ENCODE measurements at regions not wholly inside any gene's neighbourhood (a gene's known extent, or its start where the extent isn't known, plus 50 kb on each side); places are given as distances from the start of the nearest gene placed in this dataset.
"Not testable (repeated sequence)": the region's sequence is repeated elsewhere in the genome, so short reads cannot be mapped to it uniquely, and the experiment has no call there.

GRCh38 chr15:84393966-84394365, 158.4 kb downstream of the GOLGA6L4 start:
- DNase-seq, result peak in 1 of 2 donors; percentile 26
- 87 to 89% methylated on average over 4 of the region's 5 CpGs for WGBS, 2 donors
- H3K4me3 ChIP-seq (ENCODE audit: low read length in 2 of 2); H3K27ac ChIP-seq (ENCODE audit: low read depth in 1 of 2, low read length in 2 of 2); ATAC-seq (ENCODE audit: low FRiP score); intact Hi-C loops (cut with DNase I); H3K4me1 ChIP-seq (ENCODE audit: control insufficient read depth in 1 of 2, insufficient read depth in 2 of 2, low read length in 2 of 2); H3K27me3 ChIP-seq (ENCODE audit: control insufficient read depth in 1 of 2, insufficient read depth in 2 of 2, low read length in 1 of 2); H3K9me3 ChIP-seq (ENCODE audit: control insufficient read depth, low read length); H3K36me3 ChIP-seq (ENCODE audit: control insufficient read depth in 1 of 2, insufficient read depth in 2 of 2, low read length in 1 of 2): not testable (repeated sequence)

- H3K27me3 ChIP-seq (ENCODE audit: control insufficient read depth in 1 of 2, insufficient read depth in 2 of 2, low read length in 1 of 2); ATAC-seq (ENCODE audit: low FRiP score); intact Hi-C loops (cut with DNase I); H3K4me3 ChIP-seq (ENCODE audit: low read length in 2 of 2); DNase-seq; H3K4me1 ChIP-seq (ENCODE audit: control insufficient read depth in 1 of 2, insufficient read depth in 2 of 2, low read length in 2 of 2); H3K9me3 ChIP-seq (ENCODE audit: control insufficient read depth, low read length); H3K36me3 ChIP-seq (ENCODE audit: control insufficient read depth in 1 of 2, insufficient read depth in 2 of 2, low read length in 1 of 2); H3K27ac ChIP-seq (ENCODE audit: low read depth in 1 of 2, low read length in 2 of 2): not testable (repeated sequence)
- WGBS, 2 donors, result 85 to 92% methylated on average over 9 to 11 of the region's 11 CpGs
Measured at GRCh38 chr15:84395384-84395783, 159.8 kb downstream of the GOLGA6L4 start.

GRCh38 chr15:84395881-84396280, 160.3 kb downstream of the GOLGA6L4 start:
- H3K27me3 ChIP-seq (ENCODE audit: control insufficient read depth in 1 of 2, insufficient read depth in 2 of 2, low read length in 1 of 2); H3K36me3 ChIP-seq (ENCODE audit: control insufficient read depth in 1 of 2, insufficient read depth in 2 of 2, low read length in 1 of 2); DNase-seq; ATAC-seq (ENCODE audit: low FRiP score); H3K27ac ChIP-seq (ENCODE audit: low read depth in 1 of 2, low read length in 2 of 2); intact Hi-C loops (cut with DNase I); H3K9me3 ChIP-seq (ENCODE audit: control insufficient read depth, low read length); H3K4me1 ChIP-seq (ENCODE audit: control insufficient read depth in 1 of 2, insufficient read depth in 2 of 2, low read length in 2 of 2); H3K4me3 ChIP-seq (ENCODE audit: low read length in 2 of 2): not testable (repeated sequence)
- 72 to 84% methylated on average over 6 of the region's 6 CpGs for WGBS, 2 donors

- H3K9me3 ChIP-seq (ENCODE audit: control insufficient read depth, low read length); H3K27me3 ChIP-seq (ENCODE audit: control insufficient read depth in 1 of 2, insufficient read depth in 2 of 2, low read length in 1 of 2); H3K4me1 ChIP-seq (ENCODE audit: control insufficient read depth in 1 of 2, insufficient read depth in 2 of 2, low read length in 2 of 2); DNase-seq; ATAC-seq (ENCODE audit: low FRiP score); H3K27ac ChIP-seq (ENCODE audit: low read depth in 1 of 2, low read length in 2 of 2); H3K36me3 ChIP-seq (ENCODE audit: control insufficient read depth in 1 of 2, insufficient read depth in 2 of 2, low read length in 1 of 2); intact Hi-C loops (cut with DNase I); H3K4me3 ChIP-seq (ENCODE audit: low read length in 2 of 2): not testable (repeated sequence)
- WGBS, 2 donors, result 85 to 90% methylated on average over 15 to 18 of the region's 18 CpGs
Measured at GRCh38 chr15:84397066-84397465, 161.5 kb downstream of the GOLGA6L4 start.

DNA sequence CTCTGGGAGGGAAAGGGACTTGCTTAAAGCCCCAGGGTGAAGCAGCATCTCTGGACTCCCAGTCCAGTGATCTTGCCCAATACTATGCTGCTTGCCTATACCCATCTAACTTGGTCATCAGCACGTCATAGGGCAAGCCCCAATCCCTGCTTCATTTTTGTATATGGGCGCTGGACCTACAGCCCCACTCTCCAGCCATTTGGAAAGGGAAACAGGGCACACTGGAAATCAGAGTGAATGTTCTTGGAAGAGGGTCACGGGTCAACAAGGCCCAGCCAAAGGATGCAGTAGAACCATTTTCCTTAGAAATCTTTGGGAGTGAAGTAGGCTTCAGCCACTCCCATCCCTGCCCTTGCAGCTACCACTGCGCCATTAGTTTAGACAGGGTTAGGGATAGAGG, 162.5 kb downstream of the GOLGA6L4 start:
- 89 to 93% methylated on average over 4 of the region's 4 CpGs for WGBS, 2 donors
- not testable (repeated sequence) for DNase-seq

DNA sequence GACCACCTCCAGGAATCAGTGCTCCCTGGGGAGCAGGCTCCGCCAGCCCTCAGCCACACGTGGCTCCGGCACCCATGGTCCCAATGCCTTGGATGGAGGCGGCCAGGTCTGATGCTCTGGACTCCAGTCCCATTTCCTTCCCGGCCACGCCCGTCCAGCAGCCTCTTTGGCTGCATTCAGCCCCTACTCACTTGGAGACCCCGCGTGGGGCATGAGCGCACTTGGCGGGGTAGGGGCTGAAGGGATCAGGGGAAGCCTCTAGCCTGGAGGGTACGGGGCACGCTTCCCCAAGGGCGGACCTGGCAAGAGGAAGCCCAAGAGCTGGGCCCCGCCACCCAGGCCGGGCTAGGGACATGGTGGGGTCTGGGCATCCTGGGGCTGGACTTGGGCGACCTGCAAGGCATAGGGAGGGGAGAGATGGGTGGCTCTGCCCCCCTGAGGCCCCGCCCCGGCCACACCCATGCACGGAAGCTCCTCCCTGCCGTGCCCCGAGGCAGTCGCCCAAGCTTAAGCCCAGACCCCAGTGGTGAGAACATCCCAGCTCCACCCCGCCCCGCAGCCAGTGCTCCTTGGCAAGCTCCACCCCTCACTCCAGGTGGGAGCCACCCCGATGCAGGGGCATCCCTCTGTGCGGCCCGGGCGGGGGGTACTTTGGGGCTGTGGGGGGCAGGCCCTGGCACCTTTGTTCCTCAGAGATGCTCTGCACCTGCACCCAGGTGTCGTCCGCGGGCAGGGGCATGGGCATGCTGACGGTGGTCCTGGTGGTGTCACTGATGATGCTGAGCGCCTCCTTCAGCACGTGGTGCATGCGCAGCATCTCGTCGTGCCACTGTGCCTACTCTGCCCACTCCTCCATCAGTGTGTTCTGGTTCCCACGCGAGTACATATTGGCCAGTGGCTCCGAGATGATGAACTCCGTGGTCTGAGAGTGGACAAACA, 163.5 kb downstream of the GOLGA6L4 start:
- peak in 1 of 2 donors; percentile 61 for DNase-seq
- intact Hi-C loops (cut with DNase I), result no loop called here

More for the DNA sequence above, 162.5 kb downstream of the GOLGA6L4 start:
- H3K36me3 ChIP-seq (ENCODE audit: control insufficient read depth in 1 of 2, insufficient read depth in 2 of 2, low read length in 1 of 2); H3K4me1 ChIP-seq (ENCODE audit: control insufficient read depth in 1 of 2, insufficient read depth in 2 of 2, low read length in 2 of 2); intact Hi-C loops (cut with DNase I); H3K9me3 ChIP-seq (ENCODE audit: control insufficient read depth, low read length); H3K27ac ChIP-seq (ENCODE audit: low read depth in 1 of 2, low read length in 2 of 2); H3K4me3 ChIP-seq (ENCODE audit: low read length in 2 of 2); ATAC-seq (ENCODE audit: low FRiP score); H3K27me3 ChIP-seq (ENCODE audit: control insufficient read depth in 1 of 2, insufficient read depth in 2 of 2, low read length in 1 of 2): not testable (repeated sequence)

DNA sequence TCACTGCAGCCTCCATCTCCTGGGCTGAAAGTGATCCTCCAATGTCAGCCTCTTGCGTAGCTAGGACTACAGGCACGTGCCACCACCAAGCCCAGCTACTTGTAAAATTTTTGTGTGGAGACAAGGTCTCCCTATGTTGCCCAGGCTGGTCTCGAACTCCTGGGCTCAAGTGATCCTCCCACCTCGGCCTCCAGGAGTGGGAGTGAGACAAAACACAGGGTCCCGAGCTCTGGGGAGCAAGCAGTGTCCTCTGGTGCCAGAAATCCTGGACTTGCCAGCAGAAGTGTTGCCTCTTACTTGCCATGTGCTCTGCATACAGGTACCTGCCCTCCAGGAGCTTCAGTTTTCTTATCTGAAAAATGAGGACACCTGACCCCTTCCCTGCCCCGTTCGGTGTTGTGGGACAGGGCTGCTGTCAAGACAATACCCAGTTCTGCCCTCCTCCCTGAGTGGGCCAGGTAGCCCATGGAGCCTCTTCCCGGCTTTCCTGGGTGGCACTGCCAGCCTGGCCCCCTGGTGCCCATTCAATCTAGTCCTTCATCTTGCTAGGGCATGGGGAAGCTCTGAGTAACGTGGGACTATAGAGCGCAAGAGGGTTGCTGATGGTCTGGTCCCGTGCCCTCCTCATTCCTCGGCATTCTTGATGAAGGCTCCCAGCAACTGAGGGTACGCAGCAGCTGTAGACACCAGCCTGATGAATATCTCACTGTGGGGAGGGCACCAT, 164.6 kb downstream of the GOLGA6L4 start:
- Histone ChIP-seq H3K4me1 (ENCODE audit: control insufficient read depth in 1 of 2, insufficient read depth in 2 of 2, low read length in 2 of 2) (no peaks in the 10 kb centered on the region), H3K27ac (ENCODE audit: low read depth in 1 of 2, low read length in 2 of 2) (no peak overlapping the region), H3K36me3 (ENCODE audit: control insufficient read depth in 1 of 2, insufficient read depth in 2 of 2, low read length in 1 of 2) (peaks cover 0 to 3% of the 10 kb centered on the region in 2 donors), H3K9me3 (ENCODE audit: control insufficient read depth, low read length) (no peaks in the 10 kb centered on the region), H3K4me3 (ENCODE audit: low read length in 2 of 2) (no peak overlapping the region), H3K27me3 (ENCODE audit: control insufficient read depth in 1 of 2, insufficient read depth in 2 of 2, low read length in 1 of 2) (no peaks in the 10 kb centered on the region)
- DNase-seq (no peak), ATAC-seq (ENCODE audit: low FRiP score) (no peak)
- intact Hi-C loops (cut with DNase I), result no loop called here
- 71 to 86% methylated on average over 13 of the region's 13 CpGs for WGBS, 2 donors

More for the DNA sequence above, 163.5 kb downstream of the GOLGA6L4 start:
- peaks cover 0 to 3% of the 10 kb centered on the region in 2 donors for H3K36me3 ChIP-seq (ENCODE audit: control insufficient read depth in 1 of 2, insufficient read depth in 2 of 2, low read length in 1 of 2)
- no peaks in the 10 kb centered on the region for H3K9me3 ChIP-seq (ENCODE audit: control insufficient read depth, low read length)
- H3K27me3 ChIP-seq (ENCODE audit: control insufficient read depth in 1 of 2, insufficient read depth in 2 of 2, low read length in 1 of 2), result no peaks in the 10 kb centered on the region
- no peaks in the 10 kb centered on the region for H3K4me1 ChIP-seq (ENCODE audit: control insufficient read depth in 1 of 2, insufficient read depth in 2 of 2, low read length in 2 of 2)
- ATAC-seq (ENCODE audit: low FRiP score), result peak; percentile 52
- no peak overlapping the region for H3K27ac ChIP-seq (ENCODE audit: low read depth in 1 of 2, low read length in 2 of 2)
- WGBS, 2 donors, result 89 to 90% methylated on average over 41 to 42 of the region's 42 CpGs
- H3K4me3 ChIP-seq (ENCODE audit: low read length in 2 of 2), result no peak overlapping the region

DNA sequence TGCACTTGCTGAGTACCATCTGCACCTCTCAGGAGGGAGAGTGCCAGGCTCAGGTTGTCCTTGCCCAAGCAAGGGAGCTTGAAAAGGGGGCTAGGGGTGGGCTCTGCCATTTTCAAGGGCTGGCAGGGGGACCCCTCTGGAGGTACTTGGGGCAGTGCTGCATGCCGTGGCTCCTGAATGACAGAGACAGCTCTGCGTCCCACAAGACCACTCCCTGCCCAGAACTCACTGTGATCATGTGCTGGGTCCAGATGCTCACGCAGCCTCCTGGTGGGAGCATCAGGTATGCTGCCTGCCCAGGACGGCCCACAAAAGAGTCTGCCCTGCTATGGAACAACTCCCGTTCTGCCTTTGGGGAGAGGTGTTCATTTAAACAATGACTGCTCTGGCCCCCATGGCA, 165.2 kb downstream of the GOLGA6L4 start:
- intact Hi-C loops (cut with DNase I), result no loop called here
- 84% methylated on average over 5 of the region's 5 CpGs for WGBS, 2 donors
- H3K27ac ChIP-seq (ENCODE audit: low read depth in 1 of 2, low read length in 2 of 2), result no peak overlapping the region
- no peaks in the 10 kb centered on the region for H3K4me1 ChIP-seq (ENCODE audit: control insufficient read depth in 1 of 2, insufficient read depth in 2 of 2, low read length in 2 of 2)
- no peaks in the 10 kb centered on the region for H3K9me3 ChIP-seq (ENCODE audit: control insufficient read depth, low read length)
- ATAC-seq (ENCODE audit: low FRiP score), result no peak
- no peaks in the 10 kb centered on the region for H3K27me3 ChIP-seq (ENCODE audit: control insufficient read depth in 1 of 2, insufficient read depth in 2 of 2, low read length in 1 of 2)
- no peak for DNase-seq
- H3K36me3 ChIP-seq (ENCODE audit: control insufficient read depth in 1 of 2, insufficient read depth in 2 of 2, low read length in 1 of 2), result peaks cover 0 to 3% of the 10 kb centered on the region in 2 donors
- no peak overlapping the region for H3K4me3 ChIP-seq (ENCODE audit: low read length in 2 of 2)
